ENCODE measurements at regions not wholly inside any gene's neighbourhood (a gene's known extent, or its start where the extent isn't known, plus 50 kb on each side); places are given as distances from the start of the nearest gene placed in this dataset.

- Histone ChIP-seq H3K36me3 (ENCODE audit: control insufficient read depth, low read depth, low read length) (no peaks in the 10 kb centered on the region), H3K27me3 (ENCODE audit: control insufficient read depth, insufficient read depth, low read length) (no peaks in the 10 kb centered on the region), H3K27ac (ENCODE audit: low read length) (no peak overlapping the region), H3K4me3 (ENCODE audit: low read length) (no peak overlapping the region), H3K9ac (ENCODE audit: low read length) (no peak overlapping the region), H3K9me3 (ENCODE audit: control insufficient read depth, low read depth, low read length) (no peaks in the 10 kb centered on the region), H3K4me1 (ENCODE audit: control insufficient read depth, low read depth, low read length) (no peaks in the 10 kb centered on the region)
Observed at GRCh38 chr1:234868296-234869147, 258.5 kb upstream of the IRF2BP2 start.

GRCh38 chr1:234866007-234866866, 256.3 kb upstream of the IRF2BP2 start:
- Histone ChIP-seq H3K9me3 (ENCODE audit: control insufficient read depth, low read depth, low read length) (no peaks in the 10 kb centered on the region), H3K36me3 (ENCODE audit: control insufficient read depth, low read depth, low read length) (no peaks in the 10 kb centered on the region), H3K27me3 (ENCODE audit: control insufficient read depth, insufficient read depth, low read length) (no peaks in the 10 kb centered on the region), H3K27ac (ENCODE audit: low read length) (no peak overlapping the region), H3K9ac (ENCODE audit: low read length) (no peak overlapping the region), H3K4me1 (ENCODE audit: control insufficient read depth, low read depth, low read length) (no peaks in the 10 kb centered on the region), H3K4me3 (ENCODE audit: low read length) (no peak overlapping the region)

- H3K9me3 ChIP-seq (ENCODE audit: control insufficient read depth, low read depth, low read length) = no peaks in the 10 kb centered on the region
- H3K27ac ChIP-seq (ENCODE audit: low read length) = no peak overlapping the region
Observed at GRCh38 chr1:234865171-234866006, 255.4 kb upstream of the IRF2BP2 start.

GRCh38 chr1:234864116-234864515, 254.1 kb upstream of the IRF2BP2 start:
- H3K27ac ChIP-seq (ENCODE audit: low read length) = no peak overlapping the region
- no peaks in the 10 kb centered on the region for H3K27me3 ChIP-seq (ENCODE audit: control insufficient read depth, insufficient read depth, low read length)
- no peaks in the 10 kb centered on the region for H3K9me3 ChIP-seq (ENCODE audit: control insufficient read depth, low read depth, low read length)
- H3K36me3 ChIP-seq (ENCODE audit: control insufficient read depth, low read depth, low read length) = no peaks in the 10 kb centered on the region
- no peak overlapping the region for H3K4me3 ChIP-seq (ENCODE audit: low read length)
- H3K9ac ChIP-seq (ENCODE audit: low read length) = no peak overlapping the region
- H3K4me1 ChIP-seq (ENCODE audit: control insufficient read depth, low read depth, low read length) = no peaks in the 10 kb centered on the region

More at GRCh38 chr1:234865171-234866006, 255.4 kb upstream of the IRF2BP2 start:
- no peaks in the 10 kb centered on the region for H3K4me1 ChIP-seq (ENCODE audit: control insufficient read depth, low read depth, low read length)
- no peak overlapping the region for H3K9ac ChIP-seq (ENCODE audit: low read length)
- no peaks in the 10 kb centered on the region for H3K36me3 ChIP-seq (ENCODE audit: control insufficient read depth, low read depth, low read length)
- H3K4me3 ChIP-seq (ENCODE audit: low read length) = no peak overlapping the region
- H3K27me3 ChIP-seq (ENCODE audit: control insufficient read depth, insufficient read depth, low read length) = no peaks in the 10 kb centered on the region

GRCh38 chr1:234863551-234863971, 253.6 kb upstream of the IRF2BP2 start:
- Histone ChIP-seq H3K36me3 (ENCODE audit: control insufficient read depth, low read depth, low read length) (no peaks in the 10 kb centered on the region), H3K4me1 (ENCODE audit: control insufficient read depth, low read depth, low read length) (no peaks in the 10 kb centered on the region), H3K27ac (ENCODE audit: low read length) (no peak overlapping the region), H3K9me3 (ENCODE audit: control insufficient read depth, low read depth, low read length) (no peaks in the 10 kb centered on the region), H3K9ac (ENCODE audit: low read length) (no peak overlapping the region), H3K4me3 (ENCODE audit: low read length) (no peak overlapping the region), H3K27me3 (ENCODE audit: control insufficient read depth, insufficient read depth, low read length) (no peaks in the 10 kb centered on the region)

- H3K9ac ChIP-seq (ENCODE audit: low read length) = no peak overlapping the region
- H3K4me3 ChIP-seq (ENCODE audit: low read length) = no peak overlapping the region
- H3K9me3 ChIP-seq (ENCODE audit: control insufficient read depth, low read depth, low read length) = no peaks in the 10 kb centered on the region
- no peaks in the 10 kb centered on the region for H3K27me3 ChIP-seq (ENCODE audit: control insufficient read depth, insufficient read depth, low read length)
- H3K4me1 ChIP-seq (ENCODE audit: control insufficient read depth, low read depth, low read length) = no peaks in the 10 kb centered on the region
- no peaks in the 10 kb centered on the region for H3K36me3 ChIP-seq (ENCODE audit: control insufficient read depth, low read depth, low read length)
- no peak overlapping the region for H3K27ac ChIP-seq (ENCODE audit: low read length)
Observed at GRCh38 chr1:234862944-234863515, 253.1 kb upstream of the IRF2BP2 start.

GRCh38 chr1:234862360-234862943, 252.5 kb upstream of the IRF2BP2 start:
- no peak overlapping the region for H3K27ac ChIP-seq (ENCODE audit: low read length)
- H3K27me3 ChIP-seq (ENCODE audit: control insufficient read depth, insufficient read depth, low read length) = no peaks in the 10 kb centered on the region
- no peaks in the 10 kb centered on the region for H3K36me3 ChIP-seq (ENCODE audit: control insufficient read depth, low read depth, low read length)
- no peaks in the 10 kb centered on the region for H3K4me1 ChIP-seq (ENCODE audit: control insufficient read depth, low read depth, low read length)
- H3K9ac ChIP-seq (ENCODE audit: low read length) = no peak overlapping the region
- no peaks in the 10 kb centered on the region for H3K9me3 ChIP-seq (ENCODE audit: control insufficient read depth, low read depth, low read length)
- H3K4me3 ChIP-seq (ENCODE audit: low read length) = no peak overlapping the region

GRCh38 chr1:234861761-234862160, 251.8 kb upstream of the IRF2BP2 start:
- no peaks in the 10 kb centered on the region for H3K9me3 ChIP-seq (ENCODE audit: control insufficient read depth, low read depth, low read length)
- H3K4me3 ChIP-seq (ENCODE audit: low read length) = no peak overlapping the region
- no peak overlapping the region for H3K9ac ChIP-seq (ENCODE audit: low read length)
- no peak overlapping the region for H3K27ac ChIP-seq (ENCODE audit: low read length)
- no peaks in the 10 kb centered on the region for H3K36me3 ChIP-seq (ENCODE audit: control insufficient read depth, low read depth, low read length)
- no peaks in the 10 kb centered on the region for H3K27me3 ChIP-seq (ENCODE audit: control insufficient read depth, insufficient read depth, low read length)
- H3K4me1 ChIP-seq (ENCODE audit: control insufficient read depth, low read depth, low read length) = no peaks in the 10 kb centered on the region

GRCh38 chr1:234861024-234861620, 251.1 kb upstream of the IRF2BP2 start:
- no peaks in the 10 kb centered on the region for H3K9me3 ChIP-seq (ENCODE audit: control insufficient read depth, low read depth, low read length)
- H3K9ac ChIP-seq (ENCODE audit: low read length) = no peak overlapping the region
- H3K4me3 ChIP-seq (ENCODE audit: low read length) = no peak overlapping the region
- H3K36me3 ChIP-seq (ENCODE audit: control insufficient read depth, low read depth, low read length) = no peaks in the 10 kb centered on the region
- H3K27me3 ChIP-seq (ENCODE audit: control insufficient read depth, insufficient read depth, low read length) = no peaks in the 10 kb centered on the region
- no peaks in the 10 kb centered on the region for H3K4me1 ChIP-seq (ENCODE audit: control insufficient read depth, low read depth, low read length)
- no peak overlapping the region for H3K27ac ChIP-seq (ENCODE audit: low read length)

GRCh38 chr1:234858722-234859121, 248.7 kb upstream of the IRF2BP2 start:
- H3K27me3 ChIP-seq (ENCODE audit: control insufficient read depth, insufficient read depth, low read length) = no peaks in the 10 kb centered on the region
- H3K4me1 ChIP-seq (ENCODE audit: control insufficient read depth, low read depth, low read length) = no peaks in the 10 kb centered on the region
- no peak overlapping the region for H3K27ac ChIP-seq (ENCODE audit: low read length)
- no peaks in the 10 kb centered on the region for H3K36me3 ChIP-seq (ENCODE audit: control insufficient read depth, low read depth, low read length)
- no peak overlapping the region for H3K4me3 ChIP-seq (ENCODE audit: low read length)
- H3K9me3 ChIP-seq (ENCODE audit: control insufficient read depth, low read depth, low read length) = no peaks in the 10 kb centered on the region
- H3K9ac ChIP-seq (ENCODE audit: low read length) = no peak overlapping the region

All from iPS-18a (cell line).